MCF 10A (cell line): ENCODE measurements at regions not wholly inside any gene's neighbourhood (a gene's known extent, or its start where the extent isn't known, plus 50 kb on each side); places are given as distances from the start of the nearest gene placed in this dataset.

Source experiments
- BruUV-seq: library from RNA; stranded (reverse); fragments of 400-500 nt; replicated peaks from 2 replicates; lab custom pipeline; 2021; lab: Mats Ljungman, UMichigan
- CTCF ChIA-PET: fragments of 300-600 bp; sonication (Branson Sonifier 250); formaldehyde crosslinking; extraction: SDS; loops from one replicate; lab custom pipeline; 2021; ENCODE audit warnings: antibody characterized with exemption, inconsistent platforms; lab: Yijun Ruan, JAX
- POLR2A ChIA-PET: fragments of 300-600, 350-650 bp; sonication (Branson Sonifier 250); formaldehyde crosslinking; extraction: SDS; loops from one replicate; lab custom pipeline; 2020; ENCODE audit warnings: antibody characterized with exemption, inconsistent platforms; lab: Yijun Ruan, JAX
- DNase-seq: peaks from one replicate; pipeline ENCODE4 v3.0.0-alpha.2; 2018; ENCODE audit not compliant: unreplicated experiment
- H3K27ac Mint-ChIP-seq: one replicate; pipeline ENCODE4 v1.8.0; 2022; ENCODE audit warnings: mild to moderate bottlenecking, low read depth, mixed read lengths; ENCODE audit not compliant: unreplicated experiment
- H3K27me3 Mint-ChIP-seq: one replicate; pipeline ENCODE4 v1.8.0; 2022; ENCODE audit warnings: mixed read lengths; ENCODE audit not compliant: insufficient read depth, unreplicated experiment
- H3K36me3 Mint-ChIP-seq: one replicate; pipeline ENCODE4 v1.8.0; 2022; ENCODE audit warnings: mild to moderate bottlenecking, moderate library complexity, mixed read lengths; ENCODE audit not compliant: insufficient read depth, unreplicated experiment
- H3K4me1 Mint-ChIP-seq: one replicate; pipeline ENCODE4 v1.8.0; 2022; ENCODE audit warnings: mixed read lengths; ENCODE audit not compliant: insufficient read depth, unreplicated experiment
- H3K4me3 Mint-ChIP-seq: one replicate; pipeline ENCODE4 v1.8.0; 2022; ENCODE audit warnings: mild to moderate bottlenecking, moderate library complexity, mixed read lengths; ENCODE audit not compliant: unreplicated experiment
- H3K9me3 Mint-ChIP-seq: one replicate; pipeline ENCODE4 v1.8.0; 2022; ENCODE audit warnings: mixed read lengths; ENCODE audit not compliant: unreplicated experiment
- CTCF ChIP-seq: fragments of 200-600 bp; IDR thresholded peaks from one replicate; pipeline ENCODE4 v1.8.0; 2022; ENCODE audit warnings: antibody characterized with exemption, mild to moderate bottlenecking; ENCODE audit not compliant: unreplicated experiment
- intact Hi-C: fragments of 100-400 bp; cut with micrococcal nuclease; formaldehyde crosslinking; loops from 2 replicates; pipeline ENCODE4 v1.14.1; 2022

DNA sequence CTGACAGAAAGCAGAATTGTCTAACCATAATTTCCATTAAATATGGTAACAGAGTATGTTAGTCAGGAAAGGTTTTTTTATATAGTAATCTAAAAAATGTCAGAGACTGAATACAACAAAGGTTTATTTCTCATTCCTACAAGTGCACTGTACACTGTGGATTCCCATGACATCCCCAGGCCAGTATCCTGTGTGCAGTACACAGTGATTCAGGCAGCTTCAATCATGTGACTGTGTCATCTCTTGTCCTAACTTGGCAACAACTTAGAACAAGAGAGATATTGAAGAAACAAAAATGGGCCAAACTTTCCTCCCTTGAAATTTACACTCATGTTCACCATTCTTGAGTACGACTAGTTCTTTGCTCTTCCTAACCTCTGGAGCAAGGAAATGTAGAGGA lies 189.8 kb upstream of the SEMA3A start:
- no TSS peak for BruUV-seq
- H3K36me3 Mint-ChIP-seq, result no peaks in the 10 kb centered on the region
- H3K4me1 Mint-ChIP-seq, result no peaks in the 10 kb centered on the region
- no peak for TF ChIP-seq CTCF
- H3K27me3 Mint-ChIP-seq, result no peaks in the 10 kb centered on the region
- CTCF ChIA-PET, result no interaction called here
- no peaks in the 10 kb centered on the region for H3K9me3 Mint-ChIP-seq
- no peak overlapping the region for H3K4me3 Mint-ChIP-seq
- intact Hi-C loops, result no loop called here
- DNase-seq, result no peak
- no peak overlapping the region for H3K27ac Mint-ChIP-seq
- POLR2A ChIA-PET, result interaction anchor here (0.8 kb wide), 1 partner anchor 15 kb away, joined by 3 read pairs; no protein-coding TSS in a partner anchor

DNA sequence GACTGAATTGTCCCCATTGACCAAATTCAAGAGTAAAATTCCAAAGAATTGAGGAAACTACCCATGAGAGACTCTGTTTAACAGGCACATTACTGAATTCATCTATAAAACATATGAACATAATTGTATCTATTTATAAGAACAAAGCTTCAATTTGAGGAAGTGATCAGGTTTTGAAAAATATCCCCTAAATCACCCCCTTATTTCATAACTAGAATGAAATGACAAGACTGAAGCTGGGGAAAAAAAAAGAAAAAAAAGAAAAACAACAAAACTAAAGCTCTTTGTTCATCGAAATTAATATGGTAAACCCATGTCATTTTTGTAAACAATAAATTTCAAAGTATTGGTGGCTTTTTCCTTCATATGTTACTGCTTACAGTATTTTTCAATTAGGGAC lies 184.9 kb upstream of the SEMA3A start:
- TF ChIP-seq CTCF, result no peak
- H3K4me1 Mint-ChIP-seq, result no peaks in the 10 kb centered on the region
- POLR2A ChIA-PET, result no interaction called here
- H3K9me3 Mint-ChIP-seq, result no peaks in the 10 kb centered on the region
- DNase-seq, result no peak
- intact Hi-C loops, result no loop called here
- no TSS peak for BruUV-seq
- no peaks in the 10 kb centered on the region for H3K36me3 Mint-ChIP-seq
- CTCF ChIA-PET, result no interaction called here
- H3K27me3 Mint-ChIP-seq, result no peaks in the 10 kb centered on the region
- H3K27ac Mint-ChIP-seq, result no peak overlapping the region
- H3K4me3 Mint-ChIP-seq, result no peak overlapping the region

- H3K9me3 Mint-ChIP-seq, result no peaks in the 10 kb centered on the region
- H3K4me1 Mint-ChIP-seq, result peaks cover 10% of the 10 kb centered on the region
- intact Hi-C loops, result no loop called here
- DNase-seq, result peak; percentile 18
- no TSS peak for BruUV-seq
- ChIA-PET CTCF (no interaction called here), POLR2A (interaction anchor here (1.3 kb wide), 1 partner anchor 11 kb away, joined by 3 read pairs; no protein-coding TSS in a partner anchor)
- H3K27me3 Mint-ChIP-seq, result no peaks in the 10 kb centered on the region
- TF ChIP-seq CTCF, result no peak
- no peak overlapping the region for H3K27ac Mint-ChIP-seq
- H3K36me3 Mint-ChIP-seq, result no peaks in the 10 kb centered on the region
- H3K4me3 Mint-ChIP-seq, result no peak overlapping the region
Measured at GRCh38 chr7:84372712-84373111, 178.1 kb upstream of the SEMA3A start.

DNA sequence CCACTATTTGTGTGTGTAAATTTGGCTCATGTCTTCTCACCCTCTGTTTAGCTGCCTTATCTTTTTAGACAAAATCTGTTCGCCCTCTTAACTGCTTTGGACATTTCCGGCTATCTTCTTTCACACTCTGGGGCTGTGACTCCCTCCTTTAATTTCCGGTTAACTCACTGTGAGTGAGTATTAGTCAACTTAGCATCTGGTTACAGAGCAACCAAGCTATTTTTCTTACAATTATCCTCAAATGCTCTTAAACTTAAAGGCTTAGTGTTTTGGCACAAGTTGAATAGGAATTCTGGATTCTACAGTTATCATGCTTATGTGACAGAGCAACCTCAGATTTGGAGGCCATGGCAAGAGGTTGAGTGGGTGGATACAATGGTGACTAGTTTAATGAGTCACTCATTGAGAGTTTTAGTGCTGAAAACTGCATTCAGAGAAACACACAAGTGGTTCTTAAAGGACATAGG lies 177.6 kb upstream of the SEMA3A start:
- ChIA-PET CTCF (no interaction called here), POLR2A (interaction anchor here (1.3 kb wide), 1 partner anchor 11 kb away, joined by 3 read pairs; no protein-coding TSS in a partner anchor)
- no TSS peak for BruUV-seq
- no peak for TF ChIP-seq CTCF
- no peaks in the 10 kb centered on the region for H3K36me3 Mint-ChIP-seq
- no peaks in the 10 kb centered on the region for H3K9me3 Mint-ChIP-seq
- no peak overlapping the region for H3K4me3 Mint-ChIP-seq
- no peaks in the 10 kb centered on the region for H3K27me3 Mint-ChIP-seq
- DNase-seq, result peak; percentile 68
- intact Hi-C loops, result no loop called here
- peaks cover 10% of the 10 kb centered on the region for H3K4me1 Mint-ChIP-seq
- peak overlapping the region; percentile 44 for H3K27ac Mint-ChIP-seq
